ENCODE measurements at regions not wholly inside any gene's neighbourhood (a gene's known extent, or its start where the extent isn't known, plus 50 kb on each side); places are given as distances from the start of the nearest gene placed in this dataset.

DNA sequence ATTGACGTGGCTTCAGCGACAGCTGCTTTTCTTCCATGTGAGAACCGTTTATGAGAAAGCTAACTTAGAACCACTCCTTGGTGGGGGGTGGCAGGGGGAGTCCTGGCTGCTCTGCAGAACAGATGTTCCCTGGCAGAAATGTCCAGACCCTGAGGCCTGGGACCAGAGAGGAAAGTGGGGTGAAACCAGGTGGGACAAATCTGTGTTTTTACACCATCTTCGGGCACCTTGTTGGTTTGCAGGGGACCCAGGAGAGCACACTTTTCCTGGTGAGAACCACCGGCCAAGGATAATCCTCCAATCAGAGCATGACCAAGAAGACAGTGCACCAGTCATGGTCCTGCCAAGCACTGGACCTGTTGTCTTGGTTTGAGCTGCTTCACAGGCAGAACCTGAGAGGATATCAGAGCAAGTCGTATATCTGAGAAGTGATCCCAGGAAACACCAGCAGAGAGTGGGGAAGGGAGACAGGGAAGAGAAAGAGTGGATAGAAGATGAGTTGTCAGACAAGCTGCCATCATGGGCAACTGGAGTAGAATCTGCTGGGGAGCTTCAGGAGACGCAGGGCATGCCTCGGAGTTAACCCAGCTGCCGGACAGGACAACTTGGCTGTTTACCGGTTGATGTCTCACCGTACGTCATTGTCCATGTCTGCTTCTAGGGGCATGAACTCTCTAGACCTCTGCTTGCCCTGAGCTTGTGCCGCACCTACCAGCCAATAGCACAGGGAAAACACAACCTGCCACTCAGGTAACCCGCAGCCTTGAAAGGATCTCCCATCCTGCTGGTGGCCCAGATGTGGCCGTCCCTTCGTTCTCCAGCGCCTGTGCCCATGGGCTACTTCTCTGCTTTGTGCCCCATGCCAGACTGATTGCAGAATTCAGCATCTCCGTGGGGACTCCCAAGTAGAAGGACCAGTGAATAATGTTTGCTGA lies 178.4 kb upstream of the MVB12B start:
- TF ChIP-seq, protein P1, sequence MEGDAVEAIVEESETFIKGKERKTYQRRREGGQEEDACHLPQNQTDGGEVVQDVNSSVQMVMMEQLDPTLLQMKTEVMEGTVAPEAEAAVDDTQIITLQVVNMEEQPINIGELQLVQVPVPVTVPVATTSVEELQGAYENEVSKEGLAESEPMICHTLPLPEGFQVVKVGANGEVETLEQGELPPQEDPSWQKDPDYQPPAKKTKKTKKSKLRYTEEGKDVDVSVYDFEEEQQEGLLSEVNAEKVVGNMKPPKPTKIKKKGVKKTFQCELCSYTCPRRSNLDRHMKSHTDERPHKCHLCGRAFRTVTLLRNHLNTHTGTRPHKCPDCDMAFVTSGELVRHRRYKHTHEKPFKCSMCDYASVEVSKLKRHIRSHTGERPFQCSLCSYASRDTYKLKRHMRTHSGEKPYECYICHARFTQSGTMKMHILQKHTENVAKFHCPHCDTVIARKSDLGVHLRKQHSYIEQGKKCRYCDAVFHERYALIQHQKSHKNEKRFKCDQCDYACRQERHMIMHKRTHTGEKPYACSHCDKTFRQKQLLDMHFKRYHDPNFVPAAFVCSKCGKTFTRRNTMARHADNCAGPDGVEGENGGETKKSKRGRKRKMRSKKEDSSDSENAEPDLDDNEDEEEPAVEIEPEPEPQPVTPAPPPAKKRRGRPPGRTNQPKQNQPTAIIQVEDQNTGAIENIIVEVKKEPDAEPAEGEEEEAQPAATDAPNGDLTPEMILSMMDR (IDR thresholded peaks at IDR 0.05), result no peak
- TF ChIP-seq POLR2A (IDR thresholded peaks at IDR 0.05), result no peak

All from right lobe of liver (tissue), 4 donors.